ENCODE measurements at regions not wholly inside any gene's neighbourhood (a gene's known extent, or its start where the extent isn't known, plus 50 kb on each side); places are given as distances from the start of the nearest gene placed in this dataset.

DNA sequence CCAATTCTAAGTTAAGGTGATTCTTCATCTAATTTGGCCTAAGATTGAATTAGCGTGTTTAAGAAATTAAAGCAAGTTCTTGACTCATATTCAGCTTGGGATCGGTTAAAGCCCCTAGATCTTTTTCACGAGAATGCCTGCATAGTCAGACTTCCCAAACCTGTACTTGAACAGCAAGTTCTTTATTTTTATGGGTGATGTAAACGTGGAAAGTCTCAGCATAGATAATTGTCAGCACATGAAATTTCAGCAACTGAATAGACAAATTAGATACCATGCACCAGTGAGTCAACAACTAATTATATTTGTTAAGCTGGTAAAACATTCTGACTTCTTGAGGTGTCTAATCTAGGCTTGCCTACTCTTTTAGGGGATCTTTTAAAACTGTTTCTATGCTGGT is 183.1 kb upstream of the TNFAIP3 start:
- no peak overlapping the region for H3K4me3 ChIP-seq
- WGBS, 5 donors, result 59 to 66% (median 61%) methylated on average over 4 of the region's 4 CpGs
- H3K4me1 ChIP-seq, result no peaks in the 10 kb centered on the region
- intact Hi-C loops (cut with DNase I; ENCODE audit: low total_unique reads), result no loop called here
- no peak for TF ChIP-seq POLR2AphosphoS5 (IDR thresholded peaks at IDR 0.05)
- TF ChIP-seq, protein P1, sequence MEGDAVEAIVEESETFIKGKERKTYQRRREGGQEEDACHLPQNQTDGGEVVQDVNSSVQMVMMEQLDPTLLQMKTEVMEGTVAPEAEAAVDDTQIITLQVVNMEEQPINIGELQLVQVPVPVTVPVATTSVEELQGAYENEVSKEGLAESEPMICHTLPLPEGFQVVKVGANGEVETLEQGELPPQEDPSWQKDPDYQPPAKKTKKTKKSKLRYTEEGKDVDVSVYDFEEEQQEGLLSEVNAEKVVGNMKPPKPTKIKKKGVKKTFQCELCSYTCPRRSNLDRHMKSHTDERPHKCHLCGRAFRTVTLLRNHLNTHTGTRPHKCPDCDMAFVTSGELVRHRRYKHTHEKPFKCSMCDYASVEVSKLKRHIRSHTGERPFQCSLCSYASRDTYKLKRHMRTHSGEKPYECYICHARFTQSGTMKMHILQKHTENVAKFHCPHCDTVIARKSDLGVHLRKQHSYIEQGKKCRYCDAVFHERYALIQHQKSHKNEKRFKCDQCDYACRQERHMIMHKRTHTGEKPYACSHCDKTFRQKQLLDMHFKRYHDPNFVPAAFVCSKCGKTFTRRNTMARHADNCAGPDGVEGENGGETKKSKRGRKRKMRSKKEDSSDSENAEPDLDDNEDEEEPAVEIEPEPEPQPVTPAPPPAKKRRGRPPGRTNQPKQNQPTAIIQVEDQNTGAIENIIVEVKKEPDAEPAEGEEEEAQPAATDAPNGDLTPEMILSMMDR (IDR thresholded peaks at IDR 0.05), result no peak
- no peak for TF ChIP-seq POLR2A (IDR thresholded peaks at IDR 0.05)
- no peak for TF ChIP-seq EP300 (IDR thresholded peaks at IDR 0.05)
- H3K27ac ChIP-seq, result no peak overlapping the region
- DNase-seq, result no peak
- H3K9me3 ChIP-seq, result no peaks in the 10 kb centered on the region
- H3K36me3 ChIP-seq, result no peaks in the 10 kb centered on the region
- H3K27me3 ChIP-seq, result no peaks in the 10 kb centered on the region

DNA sequence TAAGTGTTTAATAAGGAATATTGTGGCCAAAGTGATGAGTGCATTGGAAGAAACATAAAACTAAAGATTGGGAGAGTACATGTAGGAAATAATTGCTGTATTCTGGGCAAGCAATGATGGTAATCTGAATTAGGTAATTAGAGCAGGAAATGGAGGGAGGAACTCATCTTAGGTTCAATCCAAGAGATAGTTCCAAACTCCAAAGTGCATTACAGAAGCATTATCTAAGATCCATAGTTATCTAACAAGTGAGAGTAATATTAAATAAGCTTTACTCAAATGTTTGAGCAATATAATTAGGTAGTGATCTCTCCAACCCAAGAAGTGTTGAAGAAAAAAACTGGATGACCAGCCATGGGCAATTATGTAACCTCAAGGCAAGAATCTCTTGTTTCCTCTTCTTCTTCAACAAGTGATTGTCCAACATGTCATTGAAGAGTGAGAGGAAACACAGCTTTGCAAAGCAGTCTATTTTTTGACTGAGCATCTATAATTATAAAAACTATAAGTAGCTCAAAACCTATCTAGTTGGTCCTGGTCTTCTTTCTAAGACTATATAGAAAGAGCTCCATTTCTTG is 181.2 kb upstream of the TNFAIP3 start:
- intact Hi-C loops (cut with DNase I; ENCODE audit: low total_unique reads), result no loop called here
- Histone ChIP-seq H3K27me3 (no peaks in the 10 kb centered on the region), H3K9me3 (no peaks in the 10 kb centered on the region), H3K27ac (no peak overlapping the region), H3K4me3 (no peak overlapping the region), H3K4me1 (no peaks in the 10 kb centered on the region), H3K36me3 (no peaks in the 10 kb centered on the region)
- no peak for DNase-seq
- TF ChIP-seq POLR2A (IDR thresholded peaks at IDR 0.05), result no peak
- no peak for TF ChIP-seq EP300 (IDR thresholded peaks at IDR 0.05)
- TF ChIP-seq POLR2AphosphoS5 (IDR thresholded peaks at IDR 0.05), result no peak
- TF ChIP-seq, protein P1 (IDR thresholded peaks at IDR 0.05), result no peak

DNA sequence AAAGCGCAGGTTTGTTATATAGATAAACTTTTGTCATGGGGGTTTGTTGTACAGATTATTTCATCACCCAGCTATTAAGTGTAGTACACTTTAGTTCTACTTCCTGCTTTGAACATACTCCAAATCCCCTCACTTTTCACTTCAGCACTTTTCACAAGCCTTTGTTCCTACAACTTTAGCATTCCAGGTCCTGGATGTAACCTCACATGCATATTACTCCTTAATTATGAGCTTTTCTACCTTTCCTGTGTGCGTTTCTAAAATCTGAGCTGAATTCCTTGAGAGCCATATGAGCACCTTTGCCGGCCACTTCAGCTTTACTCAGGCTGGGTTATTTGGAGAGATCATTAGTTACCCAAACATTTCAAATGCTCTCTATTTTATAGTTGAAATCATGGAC is 179.2 kb upstream of the TNFAIP3 start:
- no peak for DNase-seq
- intact Hi-C loops (cut with DNase I; ENCODE audit: low total_unique reads), result no loop called here
- no peaks in the 10 kb centered on the region for H3K36me3 ChIP-seq
- H3K27me3 ChIP-seq, result no peaks in the 10 kb centered on the region
- H3K4me1 ChIP-seq, result no peaks in the 10 kb centered on the region
- H3K27ac ChIP-seq, result no peak overlapping the region
- H3K9me3 ChIP-seq, result no peaks in the 10 kb centered on the region
- WGBS, 5 donors, result 93 to 97% (median 95%) methylated on average over 3 of the region's 3 CpGs
- no peak overlapping the region for H3K4me3 ChIP-seq
- TF ChIP-seq, protein P1 (IDR thresholded peaks at IDR 0.05), result no peak
- TF ChIP-seq EP300 (IDR thresholded peaks at IDR 0.05) (no peak), POLR2AphosphoS5 (IDR thresholded peaks at IDR 0.05) (no peak), POLR2A (IDR thresholded peaks at IDR 0.05) (no peak)

DNA sequence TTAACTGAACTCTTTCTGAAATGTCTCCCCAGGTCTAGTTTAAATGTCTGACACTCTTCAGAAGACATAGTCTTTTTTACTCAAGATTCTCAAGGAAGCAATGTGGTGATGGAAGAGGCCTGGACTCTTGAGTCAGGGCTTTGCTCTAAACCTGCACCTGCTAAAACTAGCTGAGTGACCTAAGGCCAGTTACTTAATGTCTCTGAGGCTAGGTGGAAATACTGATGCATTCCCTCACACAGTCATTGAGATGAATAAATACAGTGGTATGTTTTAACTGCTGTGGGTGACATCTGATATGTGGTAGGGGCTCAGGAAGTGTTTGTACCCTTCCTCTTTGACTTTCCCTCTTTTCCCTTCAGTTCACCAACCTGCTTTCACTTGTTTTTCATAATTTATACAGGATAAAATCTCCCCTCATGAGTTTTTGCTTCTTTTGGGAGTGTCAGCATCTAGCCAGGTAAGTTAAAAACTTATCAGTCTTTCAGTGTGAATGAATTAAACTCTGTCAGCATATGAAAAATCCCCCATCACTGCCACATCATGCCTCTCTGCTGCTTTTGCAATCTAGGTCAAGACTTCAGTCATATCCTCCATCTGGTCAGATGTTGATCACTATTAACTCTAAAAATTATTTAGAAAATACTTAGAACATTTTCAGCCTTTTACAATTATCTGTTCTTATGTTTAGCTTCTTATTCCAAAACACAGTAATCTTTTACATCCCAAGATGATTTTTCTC is 178.7 kb upstream of the TNFAIP3 start:
- H3K4me1 ChIP-seq, result no peaks in the 10 kb centered on the region
- intact Hi-C loops (cut with DNase I; ENCODE audit: low total_unique reads), result no loop called here
- DNase-seq, result no peak
- no peaks in the 10 kb centered on the region for H3K27me3 ChIP-seq
- H3K4me3 ChIP-seq, result no peak overlapping the region
- H3K36me3 ChIP-seq, result no peaks in the 10 kb centered on the region
- no peaks in the 10 kb centered on the region for H3K9me3 ChIP-seq
- TF ChIP-seq, protein P1 (IDR thresholded peaks at IDR 0.05), result no peak
- TF ChIP-seq EP300 (IDR thresholded peaks at IDR 0.05) (no peak), POLR2A (IDR thresholded peaks at IDR 0.05) (no peak), POLR2AphosphoS5 (IDR thresholded peaks at IDR 0.05) (no peak)
- H3K27ac ChIP-seq, result no peak overlapping the region
